Astrocyte (in vitro differentiated cells and primary cell): ENCODE measurements at regions not wholly inside any gene's neighbourhood (a gene's known extent, or its start where the extent isn't known, plus 50 kb on each side); places are given as distances from the start of the nearest gene placed in this dataset.

ENCODE experiments used
- EZH2 ChIP-seq: IDR thresholded peaks from 2 replicates; pipeline ENCODE4 v1.6.1; 2012; ENCODE audit warnings: mild to moderate bottlenecking, low read length, inconsistent platforms; ENCODE audit not compliant: insufficient read depth
- TF ChIP-seq, protein P1 (sequence below): IDR thresholded peaks from 2 replicates; pipeline ENCODE4 v1.5.1; 2011; ENCODE audit warnings: low read depth, mild to moderate bottlenecking, inconsistent platforms, low read length, moderate library complexity; ENCODE audit not compliant: insufficient read depth

DNA sequence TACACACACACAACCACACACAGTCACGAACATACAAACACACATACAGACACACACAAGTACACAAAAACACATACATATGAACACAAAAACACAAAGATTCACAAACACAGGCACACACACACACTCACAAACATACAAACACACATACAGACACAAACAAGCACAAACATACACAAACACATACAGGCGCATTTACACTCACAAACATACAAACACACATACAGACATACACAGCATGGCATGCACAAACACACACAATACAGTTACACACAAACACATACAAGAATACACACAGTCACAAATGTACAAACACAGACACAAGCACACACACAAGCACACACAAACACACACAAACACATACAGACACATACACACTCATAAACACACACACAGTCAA is 247.9 kb downstream of the TENT4A start:
- TF ChIP-seq, protein P1, sequence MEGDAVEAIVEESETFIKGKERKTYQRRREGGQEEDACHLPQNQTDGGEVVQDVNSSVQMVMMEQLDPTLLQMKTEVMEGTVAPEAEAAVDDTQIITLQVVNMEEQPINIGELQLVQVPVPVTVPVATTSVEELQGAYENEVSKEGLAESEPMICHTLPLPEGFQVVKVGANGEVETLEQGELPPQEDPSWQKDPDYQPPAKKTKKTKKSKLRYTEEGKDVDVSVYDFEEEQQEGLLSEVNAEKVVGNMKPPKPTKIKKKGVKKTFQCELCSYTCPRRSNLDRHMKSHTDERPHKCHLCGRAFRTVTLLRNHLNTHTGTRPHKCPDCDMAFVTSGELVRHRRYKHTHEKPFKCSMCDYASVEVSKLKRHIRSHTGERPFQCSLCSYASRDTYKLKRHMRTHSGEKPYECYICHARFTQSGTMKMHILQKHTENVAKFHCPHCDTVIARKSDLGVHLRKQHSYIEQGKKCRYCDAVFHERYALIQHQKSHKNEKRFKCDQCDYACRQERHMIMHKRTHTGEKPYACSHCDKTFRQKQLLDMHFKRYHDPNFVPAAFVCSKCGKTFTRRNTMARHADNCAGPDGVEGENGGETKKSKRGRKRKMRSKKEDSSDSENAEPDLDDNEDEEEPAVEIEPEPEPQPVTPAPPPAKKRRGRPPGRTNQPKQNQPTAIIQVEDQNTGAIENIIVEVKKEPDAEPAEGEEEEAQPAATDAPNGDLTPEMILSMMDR, result no peak
- TF ChIP-seq EZH2, result no peak
